ENCODE measurements at regions not wholly inside any gene's neighbourhood (a gene's known extent, or its start where the extent isn't known, plus 50 kb on each side); places are given as distances from the start of the nearest gene placed in this dataset.

DNA sequence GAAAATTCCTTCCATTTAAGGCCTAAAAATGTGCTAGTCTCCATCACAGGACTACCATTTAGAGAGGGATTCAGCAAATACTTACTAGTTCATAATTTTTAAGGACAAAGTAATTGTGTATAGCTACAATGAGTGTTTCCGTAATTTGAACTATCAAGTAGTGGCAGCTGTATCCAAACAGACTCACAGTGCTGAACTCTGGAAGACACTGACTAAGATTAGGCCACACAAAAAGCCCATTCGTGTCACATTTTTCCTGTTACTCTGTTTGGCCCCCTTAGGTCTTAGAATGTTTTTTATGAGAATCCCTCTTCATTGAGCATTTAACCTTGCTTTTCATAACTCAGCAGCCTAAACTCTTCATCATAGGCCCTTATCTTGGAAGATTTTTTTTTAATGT, 731.2 kb upstream of the PCDH9 start:
- TF ChIP-seq, protein P1, sequence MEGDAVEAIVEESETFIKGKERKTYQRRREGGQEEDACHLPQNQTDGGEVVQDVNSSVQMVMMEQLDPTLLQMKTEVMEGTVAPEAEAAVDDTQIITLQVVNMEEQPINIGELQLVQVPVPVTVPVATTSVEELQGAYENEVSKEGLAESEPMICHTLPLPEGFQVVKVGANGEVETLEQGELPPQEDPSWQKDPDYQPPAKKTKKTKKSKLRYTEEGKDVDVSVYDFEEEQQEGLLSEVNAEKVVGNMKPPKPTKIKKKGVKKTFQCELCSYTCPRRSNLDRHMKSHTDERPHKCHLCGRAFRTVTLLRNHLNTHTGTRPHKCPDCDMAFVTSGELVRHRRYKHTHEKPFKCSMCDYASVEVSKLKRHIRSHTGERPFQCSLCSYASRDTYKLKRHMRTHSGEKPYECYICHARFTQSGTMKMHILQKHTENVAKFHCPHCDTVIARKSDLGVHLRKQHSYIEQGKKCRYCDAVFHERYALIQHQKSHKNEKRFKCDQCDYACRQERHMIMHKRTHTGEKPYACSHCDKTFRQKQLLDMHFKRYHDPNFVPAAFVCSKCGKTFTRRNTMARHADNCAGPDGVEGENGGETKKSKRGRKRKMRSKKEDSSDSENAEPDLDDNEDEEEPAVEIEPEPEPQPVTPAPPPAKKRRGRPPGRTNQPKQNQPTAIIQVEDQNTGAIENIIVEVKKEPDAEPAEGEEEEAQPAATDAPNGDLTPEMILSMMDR (IDR thresholded peaks at IDR 0.05) = no peak
- no peak for TF ChIP-seq POLR2A (IDR thresholded peaks at IDR 0.05)
